ENCODE measurements at regions not wholly inside any gene's neighbourhood (a gene's known extent, or its start where the extent isn't known, plus 50 kb on each side); places are given as distances from the start of the nearest gene placed in this dataset.

DNA sequence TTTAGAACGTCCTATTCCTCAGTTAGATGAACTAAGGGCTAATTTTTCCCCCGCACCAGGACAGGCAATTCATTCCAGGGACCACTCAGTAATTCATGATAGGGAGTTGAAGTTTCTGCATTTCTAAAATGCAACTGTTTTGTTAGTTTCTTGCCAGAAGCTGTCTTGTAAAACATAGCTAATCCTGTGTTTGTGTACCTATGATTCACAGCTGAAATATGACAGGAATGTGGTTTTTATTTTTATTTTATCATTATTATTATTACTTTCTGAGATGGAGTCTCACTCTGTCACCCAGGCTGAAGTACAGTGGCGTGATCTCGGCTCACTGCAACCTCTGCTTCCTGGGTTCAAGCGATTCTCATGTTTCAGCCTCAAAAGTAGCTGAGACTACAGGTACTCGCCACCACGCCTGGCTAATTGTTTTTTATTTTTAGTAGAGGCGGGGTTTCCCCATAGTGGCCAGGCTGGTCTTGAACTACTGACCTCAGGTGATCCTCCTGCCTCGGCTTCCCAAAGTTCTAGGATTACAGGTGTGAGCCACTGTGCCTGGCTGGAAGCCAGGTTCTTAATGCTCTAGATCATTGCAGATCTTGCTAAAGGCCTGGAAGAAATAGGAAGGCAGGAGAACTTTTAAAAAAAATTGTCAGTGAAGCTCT lies 154.8 kb upstream of the FHL2 start:
- no peak for TF ChIP-seq POLR2A (IDR thresholded peaks at IDR 0.05; ENCODE audit: low read length)
- TF ChIP-seq GATA1 (IDR thresholded peaks at IDR 0.05; ENCODE audit: low read depth, low read length), result no peak

Data from erythroblast (primary cell).